C4-2B (cell line): ENCODE measurements at regions not wholly inside any gene's neighbourhood (a gene's known extent, or its start where the extent isn't known, plus 50 kb on each side); places are given as distances from the start of the nearest gene placed in this dataset.

Source experiments
- CTCF ChIP-seq: fragments of 450-650 bp; conservative IDR thresholded peaks from 2 replicates; pipeline ENCODE4 v1.5.1; 2017; ENCODE audit warnings: mild to moderate bottlenecking
- ZFX ChIP-seq: fragments of 450-650 bp; IDR thresholded peaks from 2 replicates; pipeline ENCODE4 v1.6.1; 2017

- TF ChIP-seq CTCF (no peak), ZFX (no peak)
These were observed 847.2 kb downstream of the CCSER2 start for GRCh38 chr10:85175635-85176034.
